RPMI7951 (cell line): ENCODE measurements at regions not wholly inside any gene's neighbourhood (a gene's known extent, or its start where the extent isn't known, plus 50 kb on each side); places are given as distances from the start of the nearest gene placed in this dataset.
A peak's percentile ranks its signal among the peaks of the same experiment; 100 is the strongest.
"Not testable (repeated sequence)": the region's sequence is repeated elsewhere in the genome, so short reads cannot be mapped to it uniquely, and the experiment has no call there.

Experiments
- DNase-seq: peaks from one replicate; pipeline ENCODE4 v3.0.0-alpha.2; 2012; ENCODE audit warnings: low read depth

GRCh38 chr4:164207460-164207859, 546.5 kb upstream of the SMIM31 start:
- no peak for DNase-seq

- no peak for DNase-seq
Measured at GRCh38 chr4:164210377-164210776, 543.6 kb upstream of the SMIM31 start.

- no peak for DNase-seq
Measured at GRCh38 chr4:164212134-164212533, 541.8 kb upstream of the SMIM31 start.

GRCh38 chr4:164212714-164213113, 541.2 kb upstream of the SMIM31 start:
- DNase-seq: no peak

- peak; percentile 2 for DNase-seq
Measured at GRCh38 chr4:164215113-164215741, 538.7 kb upstream of the SMIM31 start.

GRCh38 chr4:164221631-164222030, 532.3 kb upstream of the SMIM31 start:
- no peak for DNase-seq

- DNase-seq: no peak
Measured at GRCh38 chr4:164224871-164225270, 529.1 kb upstream of the SMIM31 start.

GRCh38 chr4:164229255-164229654, 524.7 kb upstream of the SMIM31 start:
- no peak for DNase-seq

GRCh38 chr4:164239433-164239832, 514.5 kb upstream of the SMIM31 start:
- no peak for DNase-seq

GRCh38 chr4:164239976-164240375, 514.0 kb upstream of the SMIM31 start:
- no peak for DNase-seq

GRCh38 chr4:164251257-164251656, 502.7 kb upstream of the SMIM31 start:
- peak; percentile 3 for DNase-seq

- DNase-seq: no peak
Measured at GRCh38 chr4:164252286-164252685, 501.6 kb upstream of the SMIM31 start.

GRCh38 chr4:164261831-164262230, 492.1 kb upstream of the SMIM31 start:
- no peak for DNase-seq

GRCh38 chr4:164262508-164262907, 491.4 kb upstream of the SMIM31 start:
- DNase-seq: not testable (repeated sequence)

GRCh38 chr4:164277414-164277813, 476.5 kb upstream of the SMIM31 start:
- DNase-seq: not testable (repeated sequence)

- DNase-seq: no peak
Measured at GRCh38 chr4:164287173-164287572, 466.8 kb upstream of the SMIM31 start.

- no peak for DNase-seq
Measured at GRCh38 chr4:164288578-164288977, 465.4 kb upstream of the SMIM31 start.

- no peak for DNase-seq
Measured at GRCh38 chr4:164293203-164293602, 460.7 kb upstream of the SMIM31 start.

GRCh38 chr4:164293743-164294142, 460.2 kb upstream of the SMIM31 start:
- no peak for DNase-seq

GRCh38 chr4:164301430-164301829, 452.5 kb upstream of the SMIM31 start:
- DNase-seq: no peak

- no peak for DNase-seq
Measured at GRCh38 chr4:164304101-164304639, 449.8 kb upstream of the SMIM31 start.

GRCh38 chr4:164304861-164305260, 449.1 kb upstream of the SMIM31 start:
- DNase-seq: no peak

- no peak for DNase-seq
Measured at GRCh38 chr4:164307262-164307661, 446.7 kb upstream of the SMIM31 start.

- DNase-seq: no peak
Measured at GRCh38 chr4:164312671-164313070, 441.3 kb upstream of the SMIM31 start.
